ENCODE measurements at regions not wholly inside any gene's neighbourhood (a gene's known extent, or its start where the extent isn't known, plus 50 kb on each side); places are given as distances from the start of the nearest gene placed in this dataset.

GRCh38 chr13:39134574-39134973 is 96.3 kb downstream of the NHLRC3 start:
- Mint-ChIP-seq H3K27me3 (ENCODE audit: low read depth) (no peaks in the 10 kb centered on the region), H3K4me3 (no peak overlapping the region), H3K4me1 (ENCODE audit: low read depth) (no peaks in the 10 kb centered on the region), H3K9me3 (no peaks in the 10 kb centered on the region), H3K36me3 (ENCODE audit: low read depth) (no peaks in the 10 kb centered on the region), H3K27ac (no peak overlapping the region)

DNA sequence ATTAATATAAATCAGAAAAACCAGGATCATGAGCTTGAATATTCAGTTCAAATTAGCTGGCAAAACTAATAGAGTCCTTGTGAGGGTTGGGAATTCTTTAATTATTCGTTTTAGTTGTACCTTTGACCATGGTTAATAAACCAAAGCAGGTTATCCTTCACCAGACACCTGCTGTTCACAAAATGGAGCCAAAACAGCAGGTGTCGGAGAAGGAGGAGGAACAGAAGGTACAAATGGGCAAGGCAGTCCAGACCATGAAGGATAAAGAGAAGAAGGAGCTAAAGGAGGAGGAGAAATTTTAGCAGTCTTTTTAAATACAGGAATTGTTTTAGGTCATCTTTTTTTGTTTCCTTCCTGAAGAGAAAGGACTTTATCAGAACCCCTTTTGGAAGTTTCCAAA is 106.1 kb downstream of the NHLRC3 start:
- no peaks in the 10 kb centered on the region for H3K36me3 Mint-ChIP-seq (ENCODE audit: low read depth)
- no peak overlapping the region for H3K27ac Mint-ChIP-seq
- no peaks in the 10 kb centered on the region for H3K9me3 Mint-ChIP-seq
- peaks cover 26% of the 10 kb centered on the region for H3K27me3 Mint-ChIP-seq (ENCODE audit: low read depth)
- H3K4me3 Mint-ChIP-seq, result no peak overlapping the region
- H3K4me1 Mint-ChIP-seq (ENCODE audit: low read depth), result no peaks in the 10 kb centered on the region

GRCh38 chr13:39144941-39145533 is 106.8 kb downstream of the NHLRC3 start:
- no peak overlapping the region for H3K4me3 Mint-ChIP-seq
- H3K9me3 Mint-ChIP-seq, result no peaks in the 10 kb centered on the region
- H3K4me1 Mint-ChIP-seq (ENCODE audit: low read depth), result no peaks in the 10 kb centered on the region
- no peaks in the 10 kb centered on the region for H3K36me3 Mint-ChIP-seq (ENCODE audit: low read depth)
- no peak overlapping the region for H3K27ac Mint-ChIP-seq
- peaks cover 26% of the 10 kb centered on the region for H3K27me3 Mint-ChIP-seq (ENCODE audit: low read depth)

DNA sequence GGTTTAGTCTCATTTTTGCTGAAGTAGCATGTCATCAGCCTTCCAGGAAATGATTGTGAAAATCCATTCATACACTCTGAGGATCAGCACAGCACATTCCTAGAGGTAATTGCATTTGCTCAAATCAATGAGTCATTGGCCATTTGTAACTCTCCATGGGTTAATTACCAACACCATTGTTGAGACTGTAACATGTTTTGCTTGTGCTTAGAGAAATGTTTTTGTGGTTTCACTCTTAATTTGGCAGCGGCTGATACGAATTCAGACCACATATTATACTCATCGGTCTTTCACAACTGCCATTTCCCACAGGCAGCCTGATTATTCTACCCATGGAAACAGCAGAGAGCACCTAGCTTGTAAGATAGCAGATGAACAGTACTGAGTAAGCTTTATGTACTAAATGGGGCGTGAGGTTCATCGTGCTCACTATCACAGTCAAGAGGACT is 110.3 kb downstream of the NHLRC3 start:
- H3K4me1 Mint-ChIP-seq (ENCODE audit: low read depth), result no peaks in the 10 kb centered on the region
- no peaks in the 10 kb centered on the region for H3K36me3 Mint-ChIP-seq (ENCODE audit: low read depth)
- H3K27ac Mint-ChIP-seq, result no peak overlapping the region
- no peaks in the 10 kb centered on the region for H3K9me3 Mint-ChIP-seq
- peaks cover 14% of the 10 kb centered on the region for H3K27me3 Mint-ChIP-seq (ENCODE audit: low read depth)
- no peak overlapping the region for H3K4me3 Mint-ChIP-seq

GRCh38 chr13:39149896-39150295 is 111.6 kb downstream of the NHLRC3 start:
- Mint-ChIP-seq H3K9me3 (no peaks in the 10 kb centered on the region), H3K27ac (no peak overlapping the region), H3K27me3 (ENCODE audit: low read depth) (peaks cover 8% of the 10 kb centered on the region), H3K4me3 (no peak overlapping the region), H3K36me3 (ENCODE audit: low read depth) (no peaks in the 10 kb centered on the region), H3K4me1 (ENCODE audit: low read depth) (no peaks in the 10 kb centered on the region)

DNA sequence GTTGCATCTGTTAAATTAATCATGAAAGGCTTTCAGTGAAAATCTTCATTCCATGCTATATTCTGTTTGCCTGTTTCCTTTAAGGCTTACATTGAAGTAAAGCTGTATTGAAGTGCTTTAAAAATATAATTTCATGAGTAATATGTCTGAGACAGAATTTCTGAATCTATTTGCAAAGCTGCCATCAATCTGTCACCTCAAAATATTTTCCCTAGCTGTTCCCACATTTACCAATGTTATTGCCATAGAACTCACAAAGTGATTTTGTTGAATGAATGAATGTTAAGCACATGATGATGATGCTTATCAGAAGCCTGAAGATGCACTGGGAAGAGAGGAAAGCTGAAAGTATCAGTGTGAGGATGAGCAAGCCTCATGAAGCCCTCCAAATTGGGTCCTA is 115.8 kb downstream of the NHLRC3 start:
- Mint-ChIP-seq H3K27ac (no peak overlapping the region), H3K4me1 (ENCODE audit: low read depth) (no peaks in the 10 kb centered on the region), H3K36me3 (ENCODE audit: low read depth) (no peaks in the 10 kb centered on the region), H3K27me3 (ENCODE audit: low read depth) (peaks cover 4% of the 10 kb centered on the region), H3K9me3 (no peaks in the 10 kb centered on the region), H3K4me3 (no peak overlapping the region)

DNA sequence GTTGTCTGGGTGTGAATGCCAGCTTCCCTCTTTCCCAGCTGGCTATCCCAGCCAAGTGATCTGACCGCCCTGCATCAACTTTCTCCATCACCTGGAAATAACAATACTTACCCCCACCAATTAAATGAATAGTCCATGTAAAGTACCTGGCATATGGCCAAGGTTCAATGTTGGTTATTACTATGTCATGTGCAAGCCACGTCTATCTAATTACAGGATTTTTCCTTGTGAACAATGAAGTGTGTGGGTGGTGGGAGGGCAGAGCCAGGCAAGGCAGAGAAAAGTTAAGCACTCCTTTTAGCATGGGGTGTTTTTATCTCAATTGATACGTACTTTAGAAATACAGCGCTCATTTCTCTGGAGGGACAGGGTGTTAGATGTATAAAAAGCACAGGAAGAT is 121.1 kb downstream of the NHLRC3 start:
- Mint-ChIP-seq H3K4me1 (ENCODE audit: low read depth) (no peaks in the 10 kb centered on the region), H3K9me3 (no peaks in the 10 kb centered on the region), H3K36me3 (ENCODE audit: low read depth) (no peaks in the 10 kb centered on the region), H3K27me3 (ENCODE audit: low read depth) (peaks cover 8% of the 10 kb centered on the region), H3K27ac (no peak overlapping the region), H3K4me3 (no peak overlapping the region)

- Mint-ChIP-seq H3K9me3 (no peaks in the 10 kb centered on the region), H3K27ac (no peak overlapping the region), H3K36me3 (ENCODE audit: low read depth) (no peaks in the 10 kb centered on the region), H3K4me1 (ENCODE audit: low read depth) (no peaks in the 10 kb centered on the region), H3K27me3 (ENCODE audit: low read depth) (peaks cover 8% of the 10 kb centered on the region), H3K4me3 (no peak overlapping the region)
Measured at GRCh38 chr13:39159846-39160370, 121.7 kb downstream of the NHLRC3 start.

DNA sequence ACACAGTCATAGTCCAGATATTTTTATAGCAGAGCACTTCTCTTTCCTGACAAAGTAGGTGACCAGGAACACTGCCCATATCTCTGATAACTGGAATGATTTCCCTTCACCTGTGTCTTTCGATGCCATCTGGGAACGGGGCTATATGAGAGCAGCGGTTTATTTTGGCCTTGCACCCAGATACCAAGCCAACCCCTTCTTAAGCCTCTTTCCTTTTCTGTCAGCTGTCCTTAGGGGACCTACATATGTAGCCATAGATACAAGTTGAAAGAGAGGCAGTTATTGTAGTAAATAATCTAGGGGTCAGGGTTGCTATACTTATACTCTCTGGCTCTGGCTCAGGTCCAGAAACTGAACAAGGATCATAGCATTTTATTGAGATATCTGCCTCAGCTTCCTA is 128.8 kb downstream of the NHLRC3 start:
- H3K27me3 Mint-ChIP-seq (ENCODE audit: low read depth), result no peaks in the 10 kb centered on the region
- no peaks in the 10 kb centered on the region for H3K9me3 Mint-ChIP-seq
- H3K4me1 Mint-ChIP-seq (ENCODE audit: low read depth), result no peaks in the 10 kb centered on the region
- no peak overlapping the region for H3K4me3 Mint-ChIP-seq
- no peak overlapping the region for H3K27ac Mint-ChIP-seq
- no peaks in the 10 kb centered on the region for H3K36me3 Mint-ChIP-seq (ENCODE audit: low read depth)

DNA sequence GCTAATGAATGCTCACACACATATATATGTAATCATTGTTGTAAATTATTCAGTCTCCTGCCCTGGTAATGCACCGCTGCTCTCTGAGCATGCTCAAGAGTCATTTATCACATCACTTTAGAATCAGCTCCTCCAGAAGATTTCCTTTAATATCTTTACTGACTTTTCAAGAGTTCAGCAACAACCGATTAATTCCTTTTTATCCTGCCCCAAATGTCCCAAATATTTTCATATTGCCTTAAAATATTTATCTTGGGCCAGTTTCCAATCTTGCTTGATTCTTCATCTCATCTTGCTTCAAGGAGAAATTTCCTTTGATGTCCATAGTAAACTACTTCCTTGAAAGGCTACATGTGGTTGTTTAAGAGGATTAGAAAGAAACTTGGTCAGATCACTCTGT is 132.5 kb downstream of the NHLRC3 start:
- Mint-ChIP-seq H3K9me3 (no peaks in the 10 kb centered on the region), H3K36me3 (ENCODE audit: low read depth) (no peaks in the 10 kb centered on the region), H3K4me3 (no peak overlapping the region), H3K4me1 (ENCODE audit: low read depth) (no peaks in the 10 kb centered on the region), H3K27me3 (ENCODE audit: low read depth) (no peaks in the 10 kb centered on the region), H3K27ac (no peak overlapping the region)

DNA sequence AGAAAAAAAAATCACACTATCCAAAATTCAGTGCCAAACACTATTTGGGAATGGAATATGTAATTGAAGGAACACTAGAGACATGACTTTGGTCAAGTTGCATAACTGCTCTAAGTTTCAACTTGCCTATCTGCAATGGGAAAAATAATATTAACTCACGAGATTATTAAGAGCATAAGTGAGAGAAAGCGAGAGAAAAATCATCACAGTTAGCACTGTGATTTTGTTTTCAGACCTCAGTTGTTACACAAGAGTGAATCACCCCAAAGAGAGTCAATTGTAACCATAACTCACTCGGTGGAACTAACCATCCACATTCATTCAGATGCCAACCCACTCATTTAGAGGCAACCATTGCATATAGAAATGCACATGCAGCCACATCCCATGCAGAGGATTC is 147.1 kb downstream of the NHLRC3 start:
- H3K4me1 Mint-ChIP-seq (ENCODE audit: low read depth), result no peaks in the 10 kb centered on the region

DNA sequence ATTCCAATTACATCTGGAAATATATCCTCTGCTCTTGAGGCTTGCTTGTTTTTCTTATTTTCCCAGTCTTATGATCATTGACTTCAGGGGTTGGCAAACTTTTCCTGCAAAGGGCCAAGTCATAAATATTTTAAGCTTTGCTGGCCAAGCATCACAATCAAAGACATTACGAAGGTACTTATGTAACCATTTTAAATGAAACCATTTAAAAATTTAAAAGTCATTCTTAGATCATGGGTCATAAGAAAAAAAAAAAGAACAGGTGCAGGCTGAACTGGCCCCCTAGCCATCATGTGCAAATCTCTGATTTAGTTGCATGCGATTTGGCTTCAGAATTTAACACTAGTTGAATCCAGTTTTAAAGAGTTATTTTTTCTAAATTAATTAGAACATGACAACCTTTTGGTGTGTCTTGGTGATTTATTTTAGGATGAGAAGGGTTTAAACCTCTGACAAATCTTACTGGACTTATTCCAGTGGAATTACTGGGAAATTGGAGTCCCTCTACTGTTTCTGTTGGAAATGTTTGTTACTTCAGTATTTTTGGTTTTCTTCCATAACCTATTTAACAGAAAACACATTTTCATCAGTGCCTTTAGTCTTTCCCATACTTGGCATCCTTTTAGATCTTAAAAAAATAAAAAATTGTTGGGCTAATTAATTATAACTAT is 148.1 kb downstream of the NHLRC3 start:
- Mint-ChIP-seq H3K36me3 (ENCODE audit: low read depth) (no peaks in the 10 kb centered on the region), H3K27ac (no peak overlapping the region), H3K9me3 (no peaks in the 10 kb centered on the region), H3K4me3 (no peak overlapping the region), H3K4me1 (ENCODE audit: low read depth) (no peaks in the 10 kb centered on the region), H3K27me3 (ENCODE audit: low read depth) (no peaks in the 10 kb centered on the region)

More for the DNA sequence above, 147.1 kb downstream of the NHLRC3 start:
- Mint-ChIP-seq H3K27ac (no peak overlapping the region), H3K9me3 (no peaks in the 10 kb centered on the region), H3K27me3 (ENCODE audit: low read depth) (no peaks in the 10 kb centered on the region), H3K4me3 (no peak overlapping the region), H3K36me3 (ENCODE audit: low read depth) (no peaks in the 10 kb centered on the region)

DNA sequence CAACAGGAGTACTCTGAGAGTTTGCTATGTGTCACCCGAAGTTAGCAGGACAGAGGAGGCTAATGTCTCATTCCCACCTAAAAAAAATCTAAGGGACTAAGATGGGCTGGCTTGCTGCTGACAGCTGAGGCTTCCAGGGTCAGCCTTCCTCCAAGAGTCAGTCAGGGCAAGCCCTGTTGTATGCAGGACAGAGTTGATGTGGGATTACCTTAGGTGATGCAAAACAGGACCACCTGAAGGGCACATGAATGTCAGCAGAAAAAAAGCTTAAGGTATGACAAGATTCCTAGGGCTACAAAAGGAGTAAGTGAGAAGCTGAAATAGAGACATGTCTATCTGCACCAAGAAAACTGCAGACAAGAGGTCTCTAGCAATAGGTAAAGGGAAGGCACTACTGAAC is 151.5 kb downstream of the NHLRC3 start:
- Mint-ChIP-seq H3K4me3 (no peak overlapping the region), H3K36me3 (ENCODE audit: low read depth) (no peaks in the 10 kb centered on the region), H3K27me3 (ENCODE audit: low read depth) (peaks cover 6% of the 10 kb centered on the region), H3K9me3 (no peaks in the 10 kb centered on the region), H3K4me1 (ENCODE audit: low read depth) (no peaks in the 10 kb centered on the region), H3K27ac (no peak overlapping the region)

DNA sequence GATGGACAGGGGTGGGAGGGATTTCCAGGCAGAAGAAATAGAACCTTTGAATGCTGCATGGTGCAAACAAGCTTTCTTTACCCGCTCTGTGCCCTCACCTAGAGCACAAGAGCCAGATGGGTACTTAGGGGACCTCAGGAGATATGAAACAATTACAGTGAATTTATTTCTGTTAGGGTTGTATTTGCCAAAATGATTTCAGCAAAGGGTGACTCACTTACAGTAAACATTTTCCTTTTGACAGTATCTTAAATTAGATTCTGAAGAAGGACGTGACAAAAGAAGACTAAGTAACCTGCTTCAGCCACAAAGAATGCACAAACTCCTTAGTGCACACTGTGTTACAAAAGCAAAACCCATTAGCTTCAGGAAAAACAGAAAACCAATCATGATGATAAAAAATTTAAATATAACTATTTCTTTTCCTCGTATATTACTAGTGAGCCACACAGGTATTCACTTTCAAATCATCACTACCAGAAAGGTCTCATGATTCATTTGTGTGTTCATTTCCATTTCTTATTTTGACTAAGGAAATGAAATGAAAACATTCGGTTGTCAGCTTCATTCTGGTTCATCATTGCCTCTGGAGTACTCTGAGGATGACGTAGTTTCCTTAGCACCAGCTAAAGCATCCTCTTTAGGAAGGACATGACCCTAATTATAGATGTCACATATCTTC is 158.8 kb downstream of the NHLRC3 start:
- Mint-ChIP-seq H3K9me3 (no peaks in the 10 kb centered on the region), H3K27ac (no peak overlapping the region), H3K4me3 (no peak overlapping the region), H3K36me3 (ENCODE audit: low read depth) (no peaks in the 10 kb centered on the region), H3K27me3 (ENCODE audit: low read depth) (peaks cover 6% of the 10 kb centered on the region), H3K4me1 (ENCODE audit: low read depth) (peaks cover 4% of the 10 kb centered on the region)

DNA sequence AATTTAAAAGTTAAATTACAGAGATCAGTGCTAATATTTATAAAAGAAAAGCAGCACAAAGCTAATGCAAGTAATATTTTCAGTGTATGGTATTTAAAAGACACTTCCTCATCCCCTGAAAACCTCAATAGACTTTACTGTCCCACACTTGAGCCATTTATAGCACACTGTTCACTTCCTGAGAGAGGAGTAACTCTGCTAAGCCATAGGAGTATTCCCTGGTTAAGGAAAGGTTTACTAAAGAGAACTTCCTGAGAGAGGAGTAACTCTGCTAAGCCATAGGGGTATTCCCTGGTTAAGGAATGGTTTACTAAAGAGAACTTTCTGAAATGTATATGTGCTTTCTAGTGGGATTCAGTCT is 159.4 kb downstream of the NHLRC3 start:
- H3K9me3 Mint-ChIP-seq, result no peaks in the 10 kb centered on the region
- H3K27ac Mint-ChIP-seq, result no peak overlapping the region
- H3K4me1 Mint-ChIP-seq (ENCODE audit: low read depth), result peaks cover 4% of the 10 kb centered on the region
- H3K27me3 Mint-ChIP-seq (ENCODE audit: low read depth), result peaks cover 6% of the 10 kb centered on the region
- no peaks in the 10 kb centered on the region for H3K36me3 Mint-ChIP-seq (ENCODE audit: low read depth)
- H3K4me3 Mint-ChIP-seq, result no peak overlapping the region

Data from T-helper 1 cell treated with Interleukin-12 subunit alpha and Interleukin-12 subunit beta and Interleukin-4 antibody, amounts not matched to agents 30 μg/mL and 1 μg/mL, for 36 hours (primary cell).